ENCODE measurements at regions not wholly inside any gene's neighbourhood (a gene's known extent, or its start where the extent isn't known, plus 50 kb on each side); places are given as distances from the start of the nearest gene placed in this dataset.

DNA sequence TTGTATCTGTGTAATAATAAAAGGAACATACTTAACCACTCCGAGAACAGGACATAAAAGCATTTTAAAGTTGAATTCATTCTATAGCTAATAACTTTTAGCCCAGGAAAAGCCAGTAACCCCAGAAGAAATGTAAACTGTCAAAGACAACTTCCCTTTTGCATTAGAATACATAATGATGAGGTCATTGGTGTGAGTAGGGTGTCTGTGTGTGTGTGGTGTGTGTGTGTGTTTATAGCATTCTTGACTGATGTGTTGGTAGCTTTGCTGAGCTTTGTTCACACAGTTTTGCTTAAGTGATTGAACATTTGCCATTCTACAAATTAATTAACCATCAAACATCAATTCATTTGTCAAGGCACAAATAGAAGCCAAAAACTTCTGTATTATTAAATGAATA is 559.6 kb downstream of the ARAP2 start:
- H2BK120ac ChIP-seq (replicated peaks; ENCODE audit: low read depth, low read length), result no peak overlapping the region
- FAIRE-seq (no peak), DNase-seq (ENCODE audit: low read depth in 1 of 2, low spot score in 2 of 2) (no peak)
- ChIA-PET POLR2A (ENCODE audit: partially characterized antibody) (no interaction called here), CTCF (ENCODE audit: partially characterized antibody) (no interaction called here)
- H4K8ac ChIP-seq (ENCODE audit: extremely low read depth, insufficient read depth, low read length), result no peak overlapping the region
- no peak overlapping the region for H4K5ac ChIP-seq (ENCODE audit: insufficient read length, low read depth, low read length)
- no peak overlapping the region for H2AK5ac ChIP-seq (ENCODE audit: low read depth, low read length)
- H3K56ac ChIP-seq (replicated peaks; ENCODE audit: insufficient read length, low read depth, low read length), result no peak overlapping the region
- no peak overlapping the region for H3K23ac ChIP-seq (ENCODE audit: insufficient read length)
- no peaks in the 10 kb centered on the region; a peak in 1 of 8 replicates for H3K36me3 ChIP-seq (ENCODE audit: control insufficient read depth in 2 of 4, insufficient read depth in 4 of 4, low read length in 3 of 4)
- H2BK5ac ChIP-seq (ENCODE audit: low read depth, low read length), result no peak overlapping the region
- no peaks in the 10 kb centered on the region for H3K79me1 ChIP-seq (ENCODE audit: low read depth, low read length)
- no peak overlapping the region for H2AFZ ChIP-seq (ENCODE audit: low read length)
- WGBS, 2 experiments (ENCODE audit: extremely low coverage in 1 of 2, insufficient coverage in 1 of 2, insufficient read length in 1 of 2, insufficient replicate concordance in 2 of 2, low coverage in 1 of 2, low lambda C conversion rate in 2 of 2, missing lambda C conversion rate in 1 of 2), result 100% methylated on average over 1 of the region's 1 CpG; no CpG with 5 or more reads in 1 of the 2 experiments
- no peak overlapping the region for H2BK12ac ChIP-seq (ENCODE audit: low read depth, low read length)
- no peak overlapping the region for H2BK15ac ChIP-seq (ENCODE audit: low read length)
- H3K23me2 ChIP-seq (ENCODE audit: low read depth, low read length), result no peaks in the 10 kb centered on the region
- H3K14ac ChIP-seq (ENCODE audit: insufficient read length), result no peak overlapping the region
- no peak overlapping the region for H4K91ac ChIP-seq (replicated peaks; ENCODE audit: insufficient read length, low read length)
- H3K4me2 ChIP-seq (ENCODE audit: insufficient read depth in 1 of 2, low read depth in 2 of 2, low read length in 2 of 2), result no peak overlapping the region
- no peaks in the 10 kb centered on the region for H3K27me3 ChIP-seq (replicated peaks in 1 of 4; ENCODE audit: control insufficient read depth in 3 of 4, extremely low read depth in 1 of 4, insufficient read depth in 3 of 4, low read length in 3 of 4)
- H3K9ac ChIP-seq (replicated peaks in 1 of 4; ENCODE audit: extremely low read depth in 1 of 4, low read depth in 3 of 4, low read length in 3 of 4), result no peak overlapping the region
- H3K27ac ChIP-seq (ENCODE audit: low read depth, low read length), result no peak overlapping the region
- no peak overlapping the region for H3K4me3 ChIP-seq (ENCODE audit: extremely low read depth in 1 of 4, insufficient read depth in 2 of 4, low read depth in 3 of 4, low read length in 4 of 4)
- no peak overlapping the region for H3K18ac ChIP-seq (ENCODE audit: extremely low read depth, low read length)
- H3K79me2 ChIP-seq (ENCODE audit: control insufficient read depth in 1 of 2, insufficient read depth in 2 of 2, low read length in 2 of 2), result no peaks in the 10 kb centered on the region
- H3K4me1 ChIP-seq (replicated peaks in 1 of 4; ENCODE audit: control insufficient read depth in 3 of 4, insufficient read depth in 4 of 4, low read length in 3 of 4), result no peaks in the 10 kb centered on the region
- no peak overlapping the region for H3K4ac ChIP-seq (replicated peaks; ENCODE audit: insufficient read length, low read depth, low read length)
- H2BK20ac ChIP-seq (ENCODE audit: low read length), result no peak overlapping the region
- H3K9me3 ChIP-seq (ENCODE audit: insufficient read depth in 2 of 2, low read depth in 1 of 2, low read length in 1 of 2), result peaks cover 11 to 15% of the 10 kb centered on the region in 2 experiments; a peak in 3 of 4 replicates
- H4K20me1 ChIP-seq (replicated peaks in 1 of 2; ENCODE audit: control insufficient read depth in 1 of 2, insufficient read depth in 2 of 2, low read length in 2 of 2), result no peaks in the 10 kb centered on the region
- TF ChIP-seq POLR2AphosphoS5 (IDR thresholded peaks at IDR 0.05; ENCODE audit: low read depth, low read length) (no peak), CBX5 (IDR thresholded peaks at IDR 0.05; ENCODE audit: low read depth, low read length) (no peak), RFX5 (IDR thresholded peaks at IDR 0.05; ENCODE audit: borderline replicate concordance, low read depth, low read length) (no peak), RAD21 (IDR thresholded peaks at IDR 0.05 in 1 of 2, conservative IDR thresholded peaks at IDR 0.05 in 1 of 2; ENCODE audit: low read depth in 2 of 2, low read length in 2 of 2) (no peak), KDM4A (IDR thresholded peaks at IDR 0.05; ENCODE audit: low read depth, low read length, severe bottlenecking) (no peak), EGR1 (IDR thresholded peaks at IDR 0.05; ENCODE audit: borderline replicate concordance, low read depth, low read length) (no peak), ASH2L (IDR thresholded peaks at IDR 0.05; ENCODE audit: low read length) (no peak), YY1 (IDR thresholded peaks at IDR 0.05; ENCODE audit: low read depth, low read length) (no peak), RBBP5 (IDR thresholded peaks at IDR 0.05; ENCODE audit: borderline replicate concordance, low read depth, low read length) (no peak), EZH2 (IDR thresholded peaks at IDR 0.05; ENCODE audit: low read depth, low read length, severe bottlenecking) (no peak), TCF12 (IDR thresholded peaks at IDR 0.05; ENCODE audit: low read depth, low read length) (no peak), SIN3A (conservative IDR thresholded peaks at IDR 0.05 in 1 of 2, IDR thresholded peaks at IDR 0.05 in 1 of 2; ENCODE audit: low read depth in 1 of 2, low read length in 2 of 2) (no peak)
- TF ChIP-seq, protein P1, sequence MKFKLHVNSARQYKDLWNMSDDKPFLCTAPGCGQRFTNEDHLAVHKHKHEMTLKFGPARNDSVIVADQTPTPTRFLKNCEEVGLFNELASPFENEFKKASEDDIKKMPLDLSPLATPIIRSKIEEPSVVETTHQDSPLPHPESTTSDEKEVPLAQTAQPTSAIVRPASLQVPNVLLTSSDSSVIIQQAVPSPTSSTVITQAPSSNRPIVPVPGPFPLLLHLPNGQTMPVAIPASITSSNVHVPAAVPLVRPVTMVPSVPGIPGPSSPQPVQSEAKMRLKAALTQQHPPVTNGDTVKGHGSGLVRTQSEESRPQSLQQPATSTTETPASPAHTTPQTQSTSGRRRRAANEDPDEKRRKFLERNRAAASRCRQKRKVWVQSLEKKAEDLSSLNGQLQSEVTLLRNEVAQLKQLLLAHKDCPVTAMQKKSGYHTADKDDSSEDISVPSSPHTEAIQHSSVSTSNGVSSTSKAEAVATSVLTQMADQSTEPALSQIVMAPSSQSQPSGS (IDR thresholded peaks at IDR 0.05; ENCODE audit: low read length), result no peak
